ENCODE measurements at regions not wholly inside any gene's neighbourhood (a gene's known extent, or its start where the extent isn't known, plus 50 kb on each side); places are given as distances from the start of the nearest gene placed in this dataset.
A peak's percentile ranks its signal among the peaks of the same experiment; 100 is the strongest.

GRCh38 chr13:98632961-98633360, 56.1 kb upstream of the STK24 start:
- DNase-seq: peak; percentile 41

GRCh38 chr13:98629055-98629454, 52.1 kb upstream of the STK24 start:
- no peak for DNase-seq

Data from fibroblast of skin of abdomen (primary cell).